Omental fat pad (tissue), 3 donors: ENCODE measurements at regions not wholly inside any gene's neighbourhood (a gene's known extent, or its start where the extent isn't known, plus 50 kb on each side); places are given as distances from the start of the nearest gene placed in this dataset.

Experiments
- ATAC-seq: fragments of 150-250 bp; one replicate; pipeline ENCODE4 v1.9.1; 2016; ENCODE audit warnings: mild to moderate bottlenecking, moderate library complexity; ENCODE audit not compliant: low FRiP score
- DNase-seq: peaks from one replicate; pipeline ENCODE4 v3.0.0-alpha.2; 2019; ENCODE audit warnings: low spot score
- CTCF ChIP-seq, 3 donors: fragments of 450-650 bp; IDR thresholded peaks; one replicate each; pipeline ENCODE4 v1.5.1; 2016 to 2017; ENCODE audit warnings: antibody characterized with exemption in 3 of 3, mild to moderate bottlenecking in 3 of 3, moderate library complexity in 2 of 3

DNA sequence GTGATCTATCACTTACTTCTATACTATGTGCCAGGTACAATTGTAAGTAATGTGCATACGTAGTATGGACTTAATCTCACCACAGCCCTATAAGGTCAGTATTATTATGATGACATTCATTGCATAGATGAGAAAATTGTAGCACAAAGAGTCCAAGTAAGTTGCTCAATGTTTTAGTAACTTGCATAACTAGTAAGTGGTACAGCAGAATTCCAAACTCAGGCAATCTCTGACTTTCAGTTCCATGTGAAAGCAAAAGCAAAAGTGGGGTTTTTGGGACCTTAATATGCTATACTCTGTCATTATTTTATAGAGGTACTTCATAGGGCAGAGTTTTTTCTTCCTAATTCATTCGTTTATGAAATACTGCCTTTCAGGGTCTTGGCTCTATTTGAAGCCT lies 188.8 kb upstream of the VEGFC start:
- no peak for TF ChIP-seq CTCF (IDR thresholded peaks at IDR 0.05)
- ATAC-seq (peak; percentile 81), DNase-seq (no peak)

DNA sequence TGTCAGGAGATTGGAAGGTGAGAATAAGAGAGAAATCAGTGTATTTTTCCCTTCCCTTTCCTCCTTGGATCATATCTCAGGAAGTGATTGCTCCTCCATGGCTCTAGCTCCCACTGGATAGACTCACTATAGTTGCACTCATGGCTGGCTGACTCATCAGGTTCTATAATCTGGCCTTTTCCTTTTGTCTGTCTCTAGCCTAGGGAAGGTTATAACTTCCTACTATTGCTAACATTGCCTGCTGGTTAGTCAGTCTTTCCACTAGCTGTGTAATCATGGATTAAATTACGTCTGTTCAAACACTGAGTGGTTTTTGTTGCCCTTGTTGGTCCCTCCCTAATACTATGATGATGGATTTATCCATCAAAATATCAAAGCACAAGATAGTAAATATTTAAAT lies 195.5 kb upstream of the VEGFC start:
- TF ChIP-seq CTCF (IDR thresholded peaks at IDR 0.05): no peak
- peak; percentile 81 for ATAC-seq

GRCh38 chr4:176989186-176989585 lies 196.5 kb upstream of the VEGFC start:
- DNase-seq (no peak), ATAC-seq (no peak)
- TF ChIP-seq CTCF (IDR thresholded peaks at IDR 0.05): no peak

More for the DNA sequence above, 195.5 kb upstream of the VEGFC start:
- DNase-seq: no peak

GRCh38 chr4:176999935-177000543 lies 207.3 kb upstream of the VEGFC start:
- DNase-seq (no peak), ATAC-seq (no peak)
- TF ChIP-seq CTCF (IDR thresholded peaks at IDR 0.05): no peak

DNA sequence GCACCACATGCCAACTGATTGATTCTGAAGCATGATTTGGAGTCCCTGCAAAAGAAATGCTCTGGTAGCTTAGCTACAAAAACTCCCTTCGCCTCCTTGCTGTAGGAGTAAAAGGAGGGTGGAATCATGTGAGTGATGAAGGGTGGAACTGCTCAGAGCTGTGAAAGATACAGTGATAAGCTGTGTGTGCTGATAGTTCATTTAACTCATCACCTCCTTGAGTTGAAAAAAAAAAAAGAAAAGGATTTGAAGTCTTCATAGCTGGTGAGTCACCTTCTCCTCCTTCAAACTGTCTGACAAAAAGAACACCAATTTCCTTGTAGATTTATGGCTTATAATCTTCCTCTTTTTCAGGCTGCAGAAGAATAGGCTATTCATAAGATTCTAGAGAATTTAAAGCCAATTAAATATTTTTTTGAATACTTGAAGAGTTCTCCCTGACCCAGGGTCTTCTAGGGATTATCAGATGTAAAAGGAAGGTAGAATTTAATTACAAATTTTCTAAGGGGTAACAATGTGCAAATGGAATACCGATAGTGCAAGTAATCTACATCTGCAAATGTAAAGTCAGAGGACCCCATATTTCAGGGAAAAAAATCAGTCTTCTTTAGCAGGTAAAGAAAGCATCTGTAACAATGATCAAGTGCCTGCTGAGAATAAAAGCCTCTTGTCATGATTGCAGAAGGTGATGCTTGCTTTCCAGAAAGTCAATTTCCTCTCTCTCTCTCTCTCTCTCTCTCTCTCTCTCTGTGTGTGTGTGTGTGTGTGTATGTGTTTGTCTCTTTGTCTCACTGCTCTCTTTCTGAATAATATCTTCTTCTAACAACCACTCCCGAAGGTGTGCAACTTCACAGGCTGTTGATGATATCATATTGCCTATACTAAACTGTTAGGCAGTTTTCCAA lies 208.8 kb upstream of the VEGFC start:
- TF ChIP-seq CTCF (IDR thresholded peaks at IDR 0.05): no peak
- peak; percentile 82 for ATAC-seq
- DNase-seq: no peak

GRCh38 chr4:177005674-177006230 lies 213.0 kb upstream of the VEGFC start:
- ATAC-seq (no peak), DNase-seq (no peak)
- TF ChIP-seq CTCF (IDR thresholded peaks at IDR 0.05): no peak
